Smooth muscle cell (in vitro differentiated cells): ENCODE measurements at regions not wholly inside any gene's neighbourhood (a gene's known extent, or its start where the extent isn't known, plus 50 kb on each side); places are given as distances from the start of the nearest gene placed in this dataset.
A peak's percentile ranks its signal among the peaks of the same experiment; 100 is the strongest.

Experiments
- DNase-seq: peaks from one replicate; lab custom pipeline; 2025; ENCODE audit not compliant: unreplicated experiment; lab: John Stamatoyannopoulos, UW
- H2AFZ ChIP-seq: fragments of 200-600 bp; sonication (generic); 2 replicates; pipeline ENCODE4 v1.6.0; 2016; ENCODE audit warnings: antibody characterized with exemption, low read depth, mild to moderate bottlenecking
- H3F3A ChIP-seq: fragments of 200-600 bp; sonication (generic); 2 replicates; pipeline ENCODE4 v1.6.0; 2017; ENCODE audit warnings: antibody characterized with exemption, low read depth
- H3K27ac ChIP-seq: fragments of 200-600 bp; sonication (generic); 2 replicates; pipeline ENCODE4 v1.5.1; 2016; ENCODE audit warnings: low read depth, mild to moderate bottlenecking
- H3K27me3 ChIP-seq: fragments of 200-600 bp; sonication (generic); 2 replicates; pipeline ENCODE4 v1.6.1; 2016; ENCODE audit warnings: low read depth, mild to moderate bottlenecking
- H3K36me3 ChIP-seq: fragments of 200-600 bp; sonication (generic); 2 replicates; pipeline ENCODE4 v1.5.1; 2016; ENCODE audit warnings: low read depth
- H3K4me1 ChIP-seq: fragments of 200-600 bp; sonication (generic); 2 replicates; pipeline ENCODE4 v1.5.1; 2016; ENCODE audit warnings: low read depth
- H3K4me2 ChIP-seq: fragments of 200-600 bp; sonication (generic); 2 replicates; pipeline ENCODE4 v1.6.0; 2016; ENCODE audit warnings: mild to moderate bottlenecking
- H3K4me3 ChIP-seq: fragments of 200-600 bp; sonication (generic); 2 replicates; pipeline ENCODE4 v1.5.1; 2016; ENCODE audit warnings: mild to moderate bottlenecking
- H3K79me2 ChIP-seq: fragments of 200-600 bp; sonication (generic); 2 replicates; pipeline ENCODE4 v1.6.0; 2016; ENCODE audit warnings: low read depth, mild to moderate bottlenecking
- H3K9ac ChIP-seq: fragments of 200-600 bp; sonication (generic); 2 replicates; pipeline ENCODE4 v1.6.0; 2016; ENCODE audit warnings: low read depth
- H3K9me3 ChIP-seq: fragments of 200-600 bp; sonication (generic); replicated peaks from 2 replicates; pipeline ENCODE4 v1.5.1; 2016; ENCODE audit warnings: low read depth
- H4K20me1 ChIP-seq: fragments of 200-600 bp; sonication (generic); 2 replicates; pipeline ENCODE4 v1.6.0; 2016; ENCODE audit warnings: low read depth
- CTCF ChIP-seq: fragments of 200-600 bp; sonication (generic); IDR thresholded peaks from 2 replicates; pipeline ENCODE4 v1.5.1; 2017; ENCODE audit warnings: borderline replicate concordance, mild to moderate bottlenecking, antibody characterized with exemption; ENCODE audit not compliant: insufficient read depth, poor library complexity, severe bottlenecking
- WGBS: methylation state at CpG from one replicate; pipeline ENCODE4 v1.1.7; 2016; ENCODE audit warnings: low lambda C conversion rate; 5-methylcytosine and 5-hydroxymethylcytosine counted together

- Histone ChIP-seq H3K36me3 (no peaks in the 10 kb centered on the region), H3K27me3 (no peaks in the 10 kb centered on the region), H3K79me2 (no peaks in the 10 kb centered on the region), H3K9me3 (no peaks in the 10 kb centered on the region), H2AFZ (no peak overlapping the region), H3K9ac (no peak overlapping the region), H3K4me2 (no peak overlapping the region), H3K4me1 (no peaks in the 10 kb centered on the region), H4K20me1 (no peaks in the 10 kb centered on the region), H3F3A (no peaks in the 10 kb centered on the region), H3K27ac (no peak overlapping the region), H3K4me3 (no peak overlapping the region)
- TF ChIP-seq CTCF: peak; percentile 19
- WGBS: 11% methylated on average over 2 of the region's 2 CpGs
- no peak for DNase-seq
Measured at GRCh38 chr2:155250800-155251199, 552.3 kb downstream of the KCNJ3 start.

GRCh38 chr2:155240176-155240575 lies 541.7 kb downstream of the KCNJ3 start:
- 70% methylated on average over 4 of the region's 4 CpGs for WGBS
- no peaks in the 10 kb centered on the region for H3K4me1 ChIP-seq
- no peak overlapping the region for H3K4me2 ChIP-seq
- H3K27ac ChIP-seq: no peak overlapping the region
- H3K4me3 ChIP-seq: no peak overlapping the region
- H4K20me1 ChIP-seq: no peaks in the 10 kb centered on the region
- no peak for DNase-seq
- H3K36me3 ChIP-seq: no peaks in the 10 kb centered on the region
- no peaks in the 10 kb centered on the region for H3F3A ChIP-seq
- H2AFZ ChIP-seq: no peak overlapping the region
- no peak overlapping the region for H3K9ac ChIP-seq
- TF ChIP-seq CTCF: no peak
- no peaks in the 10 kb centered on the region for H3K27me3 ChIP-seq
- H3K9me3 ChIP-seq: no peaks in the 10 kb centered on the region
- no peaks in the 10 kb centered on the region for H3K79me2 ChIP-seq

- TF ChIP-seq CTCF: no peak
Measured at GRCh38 chr2:155235710-155236109, 537.2 kb downstream of the KCNJ3 start.

GRCh38 chr2:155223781-155224406 lies 525.4 kb downstream of the KCNJ3 start:
- Histone ChIP-seq H3K27me3 (peaks cover 9% of the 10 kb centered on the region), H2AFZ (no peak overlapping the region), H3K4me1 (no peaks in the 10 kb centered on the region), H3K4me2 (no peak overlapping the region), H3F3A (no peaks in the 10 kb centered on the region), H3K9ac (peak overlapping the region; percentile 11), H4K20me1 (no peaks in the 10 kb centered on the region), H3K79me2 (no peaks in the 10 kb centered on the region), H3K36me3 (no peaks in the 10 kb centered on the region), H3K9me3 (no peaks in the 10 kb centered on the region), H3K27ac (no peak overlapping the region), H3K4me3 (no peak overlapping the region)
- DNase-seq: no peak
- peak; percentile 64 for TF ChIP-seq CTCF
- WGBS: 52% methylated on average over 5 of the region's 5 CpGs

More at GRCh38 chr2:155235710-155236109, 537.2 kb downstream of the KCNJ3 start:
- DNase-seq: no peak
- Histone ChIP-seq H4K20me1 (no peaks in the 10 kb centered on the region), H3F3A (no peaks in the 10 kb centered on the region), H3K4me2 (no peak overlapping the region), H3K36me3 (no peaks in the 10 kb centered on the region), H2AFZ (no peak overlapping the region), H3K27ac (no peak overlapping the region), H3K9me3 (no peaks in the 10 kb centered on the region), H3K79me2 (no peaks in the 10 kb centered on the region), H3K9ac (no peak overlapping the region), H3K4me3 (no peak overlapping the region), H3K4me1 (no peaks in the 10 kb centered on the region), H3K27me3 (no peaks in the 10 kb centered on the region)
- 81% methylated on average over 2 of the region's 2 CpGs for whole genome bisulfite sequencing
